H1 (cell line): ENCODE measurements at regions not wholly inside any gene's neighbourhood (a gene's known extent, or its start where the extent isn't known, plus 50 kb on each side); places are given as distances from the start of the nearest gene placed in this dataset.

Experiments
- CTCF ChIA-PET: fragments of 300-600 bp; sonication (Branson Sonifier 250); formaldehyde crosslinking; loops from one replicate; lab custom pipeline; 2021; ENCODE audit not compliant: partially characterized antibody; lab: Charles Lee
- POLR2A ChIA-PET: fragments of 300-600 bp; sonication (Branson Sonifier 250); formaldehyde crosslinking; loops from one replicate; lab custom pipeline; 2021; ENCODE audit warnings: inconsistent platforms; ENCODE audit not compliant: partially characterized antibody; lab: Charles Lee
- DNase-seq, 2 experiments: peaks; one replicate each; pipeline versions ENCODE4 v3.0.0 to v3.0.0-alpha.2; 2010 to 2022; ENCODE audit warnings: low spot score in 2 of 2, low read depth in 1 of 2, mixed read lengths in 1 of 2
- FAIRE-seq: peaks from 2 replicates; lab custom pipeline; 2011; peaks lifted over from hg19 to GRCh38; lab: Jason Lieb, UNC
- H2AFZ ChIP-seq: 2 replicates; pipeline ENCODE4 v1.8.1; 2012; ENCODE audit warnings: low read length, inconsistent platforms
- H2AK5ac ChIP-seq: 2 replicates; pipeline ENCODE4 v1.6.1; 2013; ENCODE audit warnings: low read depth, low read length
- H2BK120ac ChIP-seq: replicated peaks from 2 replicates; pipeline ENCODE3; 2013; ENCODE audit warnings: low read depth, low read length, inconsistent platforms
- H2BK12ac ChIP-seq: 2 replicates; pipeline ENCODE4 v1.6.1; 2013; ENCODE audit warnings: low read depth, low read length
- H2BK15ac ChIP-seq: 2 replicates; pipeline ENCODE4 v1.6.1; 2013; ENCODE audit warnings: low read length
- H2BK20ac ChIP-seq: 2 replicates; pipeline ENCODE4 v1.6.1; 2013; ENCODE audit warnings: low read length
- H2BK5ac ChIP-seq: 2 replicates; pipeline ENCODE4 v1.6.1; 2013; ENCODE audit warnings: low read depth, low read length
- H3K14ac ChIP-seq: 2 replicates; pipeline ENCODE4 v1.6.1; 2013; ENCODE audit warnings: inconsistent platforms; ENCODE audit not compliant: insufficient read length
- H3K18ac ChIP-seq: 2 replicates; pipeline ENCODE4 v1.6.1; 2013; ENCODE audit warnings: low read length; ENCODE audit errors: extremely low read depth
- H3K23ac ChIP-seq: 2 replicates; pipeline ENCODE4 v1.6.1; 2013; ENCODE audit warnings: inconsistent platforms; ENCODE audit not compliant: insufficient read length
- H3K23me2 ChIP-seq: 2 replicates; pipeline ENCODE4 v1.6.1; 2013; ENCODE audit warnings: low read depth, low read length
- H3K27ac ChIP-seq: 2 replicates; pipeline ENCODE4 v1.6.1; 2011; ENCODE audit warnings: low read depth, low read length, inconsistent platforms
- H3K27me3 ChIP-seq, 4 experiments: replicated peaks in 1 of 4; 1 replicate in 1 of 4; 2 replicates in 3 of 4; pipeline versions ENCODE4 v1.6.1 to v1.8.1; 2011 to 2013; ENCODE audit warnings: low read length in 3 of 4, mild to moderate bottlenecking in 3 of 4, inconsistent platforms in 2 of 4, mixed read lengths in 2 of 4, moderate library complexity in 1 of 4; ENCODE audit not compliant: control insufficient read depth in 3 of 4, insufficient read depth in 3 of 4; ENCODE audit errors: extremely low read depth in 1 of 4
- H3K36me3 ChIP-seq, 4 experiments: 2 replicates each; pipeline versions ENCODE4 v1.6.1 to v1.8.1; 2011 to 2013; ENCODE audit warnings: mild to moderate bottlenecking in 4 of 4, low read length in 3 of 4, moderate library complexity in 2 of 4, control low read depth in 1 of 4, inconsistent platforms in 1 of 4; ENCODE audit not compliant: insufficient read depth in 4 of 4, control insufficient read depth in 2 of 4
- H3K4ac ChIP-seq: replicated peaks from 2 replicates; pipeline ENCODE3; 2013; ENCODE audit warnings: low read length, low read depth, mixed read lengths, inconsistent platforms; ENCODE audit not compliant: insufficient read length
- H3K4me1 ChIP-seq, 4 experiments: replicated peaks in 1 of 4; 1 replicate in 1 of 4; 2 replicates in 3 of 4; pipeline versions ENCODE4 v1.6.1 to v1.8.1; 2011 to 2013; ENCODE audit warnings: low read length in 3 of 4, inconsistent platforms in 2 of 4, mixed read lengths in 1 of 4; ENCODE audit not compliant: insufficient read depth in 4 of 4, control insufficient read depth in 3 of 4
- H3K4me2 ChIP-seq, 2 experiments: 2 replicates each; pipeline versions ENCODE4 v1.6.1 to v1.8.1; 2011 to 2013; ENCODE audit warnings: low read depth in 2 of 2, low read length in 2 of 2, control low read depth in 1 of 2, inconsistent platforms in 1 of 2, mild to moderate bottlenecking in 1 of 2; ENCODE audit not compliant: insufficient read depth in 1 of 2
- H3K4me3 ChIP-seq, 4 experiments: fragments of 200-600, 300-600 bp in 1 of 4; sonication (generic), shearing (Covaris generic), sonication (Bioruptor Twin) in 1 of 4; 2 replicates each; pipeline versions ENCODE4 v1.5.1 to v1.8.1; 2011 to 2016; ENCODE audit warnings: low read length in 4 of 4, low read depth in 3 of 4, control low read depth in 2 of 4, inconsistent platforms in 2 of 4, mild to moderate bottlenecking in 2 of 4, mixed read lengths in 1 of 4, moderate library complexity in 1 of 4; ENCODE audit not compliant: insufficient read depth in 2 of 4; ENCODE audit errors: extremely low read depth in 1 of 4
- H3K56ac ChIP-seq: replicated peaks from 2 replicates; pipeline ENCODE3; 2013; ENCODE audit warnings: low read depth, mild to moderate bottlenecking, mixed read lengths, low read length, inconsistent platforms; ENCODE audit not compliant: insufficient read length
- H3K79me1 ChIP-seq: 2 replicates; pipeline ENCODE4 v1.6.1; 2013; ENCODE audit warnings: low read depth, low read length, control low read depth
- H3K79me2 ChIP-seq, 2 experiments: 2 replicates each; pipeline versions ENCODE4 v1.6.1 to v1.8.1; 2012 to 2013; ENCODE audit warnings: low read length in 2 of 2, mild to moderate bottlenecking in 2 of 2, inconsistent platforms in 1 of 2; ENCODE audit not compliant: insufficient read depth in 2 of 2, control insufficient read depth in 1 of 2
- H3K9ac ChIP-seq, 4 experiments: replicated peaks in 1 of 4; 1 replicate in 1 of 4; 2 replicates in 3 of 4; pipeline versions ENCODE4 v1.6.1 to v1.8.1; 2011 to 2013; ENCODE audit warnings: low read depth in 3 of 4, low read length in 3 of 4, control low read depth in 2 of 4, mild to moderate bottlenecking in 2 of 4, moderate library complexity in 2 of 4, inconsistent platforms in 1 of 4; ENCODE audit errors: extremely low read depth in 1 of 4
- H3K9me3 ChIP-seq, 2 experiments: 2 replicates each; pipeline versions ENCODE4 v1.6.1 to v1.8.1; 2012 to 2013; ENCODE audit warnings: mild to moderate bottlenecking in 2 of 2, moderate library complexity in 2 of 2, control low read depth in 1 of 2, inconsistent platforms in 1 of 2, low read depth in 1 of 2, low read length in 1 of 2, mixed read lengths in 1 of 2; ENCODE audit not compliant: insufficient read depth in 2 of 2
- H4K20me1 ChIP-seq, 2 experiments: replicated peaks in 1 of 2; 2 replicates each; pipeline versions ENCODE3 to v1.8.1; 2011 to 2013; ENCODE audit warnings: inconsistent platforms in 2 of 2, low read length in 2 of 2, mild to moderate bottlenecking in 1 of 2; ENCODE audit not compliant: insufficient read depth in 2 of 2, control insufficient read depth in 1 of 2
- H4K5ac ChIP-seq: 2 replicates; pipeline ENCODE4 v1.6.1; 2013; ENCODE audit warnings: low read length, low read depth, mixed read lengths, inconsistent platforms; ENCODE audit not compliant: insufficient read length
- H4K8ac ChIP-seq: 2 replicates; pipeline ENCODE4 v1.8.0; 2013; ENCODE audit warnings: mild to moderate bottlenecking, moderate library complexity, low read length, inconsistent platforms; ENCODE audit not compliant: insufficient read depth; ENCODE audit errors: extremely low read depth
- H4K91ac ChIP-seq: replicated peaks from 2 replicates; pipeline ENCODE3; 2013; ENCODE audit warnings: low read length, mixed read lengths, inconsistent platforms; ENCODE audit not compliant: insufficient read length
- ATF3 ChIP-seq: IDR thresholded peaks from 2 replicates; pipeline ENCODE4 v1.6.1; 2011; ENCODE audit warnings: low read depth, mild to moderate bottlenecking, low read length; ENCODE audit not compliant: insufficient read depth
- CBX5 ChIP-seq: fragments of 300-800, 300-1000 bp; sonication (generic); IDR thresholded peaks from 2 replicates; pipeline ENCODE4 v1.7.1; 2016; ENCODE audit warnings: antibody characterized with exemption, low read length, low read depth
- CTCF ChIP-seq, 3 experiments: IDR thresholded peaks; 1 replicate in 2 of 3; 2 replicates in 1 of 3; pipeline versions ENCODE4 v1.5.1 to v1.6.1; 2011; ENCODE audit warnings: low read length in 3 of 3, mild to moderate bottlenecking in 3 of 3, inconsistent platforms in 2 of 3, low read depth in 1 of 3, moderate library complexity in 1 of 3; ENCODE audit not compliant: insufficient read depth in 1 of 3; ENCODE audit errors: control extremely low read depth in 1 of 3
- GTF2F1 ChIP-seq: IDR thresholded peaks from 2 replicates; pipeline ENCODE4 v1.6.1; 2012; ENCODE audit warnings: low read depth, low read length, improper control_type of control experiment, borderline replicate concordance
- KDM4A ChIP-seq: IDR thresholded peaks from one replicate; pipeline ENCODE4 v1.7.1; 2012; ENCODE audit warnings: low read depth, mild to moderate bottlenecking, moderate library complexity, low read length, inconsistent platforms; ENCODE audit not compliant: severe bottlenecking
- KDM5A ChIP-seq: fragments of 200-600 bp; IDR thresholded peaks from 2 replicates; pipeline ENCODE4 v1.7.1; 2012; ENCODE audit warnings: mild to moderate bottlenecking, low read length, inconsistent platforms, mixed read lengths
- TCF12 ChIP-seq: IDR thresholded peaks from 2 replicates; pipeline ENCODE4 v1.6.1; 2011; ENCODE audit warnings: low read depth, mild to moderate bottlenecking, low read length
- YY1 ChIP-seq: IDR thresholded peaks from 2 replicates; pipeline ENCODE4 v1.6.1; 2011; ENCODE audit warnings: low read depth, mild to moderate bottlenecking, low read length
- whole genome bisulfite sequencing, 2 experiments: shearing (Covaris generic) in 1 of 2; methylation state at CpG; one replicate each; pipeline versions ENCODE4 v1.1.6 to v1.1.7; 2013 to 2015; ENCODE audit warnings: low lambda C conversion rate in 2 of 2, mixed read lengths in 2 of 2, inconsistent platforms in 1 of 2, low coverage in 1 of 2, missing lambda C conversion rate in 1 of 2; ENCODE audit not compliant: insufficient replicate concordance in 2 of 2, insufficient coverage in 1 of 2, insufficient read length in 1 of 2; ENCODE audit errors: extremely low coverage in 1 of 2, missing lambda C conversion rate in 1 of 2; 5-methylcytosine and 5-hydroxymethylcytosine counted together

- Histone ChIP-seq H2AK5ac (no peak overlapping the region), H2BK120ac (no peak overlapping the region), H2AFZ (no peak overlapping the region), H3K27ac (no peak overlapping the region), H3K9me3 (no peaks in the 10 kb centered on the region), H4K20me1 (no peaks in the 10 kb centered on the region), H3K79me1 (no peaks in the 10 kb centered on the region), H3K4me2 (no peak overlapping the region), H3K23ac (no peak overlapping the region), H3K9ac (no peak overlapping the region), H3K56ac (no peak overlapping the region), H4K5ac (no peak overlapping the region), H3K4ac (no peak overlapping the region), H4K91ac (no peak overlapping the region), H3K23me2 (no peaks in the 10 kb centered on the region), H3K14ac (no peak overlapping the region), H4K8ac (no peak overlapping the region; the same call in 1 of the 2 replicates), H3K4me1 (peaks cover 0 to 3% (median under 1%) of the 10 kb centered on the region in 4 experiments; a peak in 2 of 7 replicates), H3K18ac (no peak overlapping the region), H2BK15ac (no peak overlapping the region), H3K4me3 (no peak overlapping the region), H2BK12ac (no peak overlapping the region), H2BK5ac (no peak overlapping the region), H3K36me3 (no peaks in the 10 kb centered on the region), H3K27me3 (no peaks in the 10 kb centered on the region), H3K79me2 (no peaks in the 10 kb centered on the region), H2BK20ac (no peak overlapping the region)
- POLR2A ChIA-PET = no interaction called here
- FAIRE-seq (no peak), DNase-seq (no peak)
- 88% methylated on average over 2 of the region's 2 CpGs; no CpG with 5 or more reads in 1 of the 2 experiments for WGBS, 2 experiments
- CTCF ChIA-PET = interaction anchor here (0.5 kb wide), 1 partner anchor 24 kb away, joined by 3 read pairs; no protein-coding TSS in a partner anchor
- no peak for TF ChIP-seq KDM4A
- TF ChIP-seq GTF2F1 = no peak
- TF ChIP-seq TCF12 = no peak
- TF ChIP-seq KDM5A = no peak
- no peak for TF ChIP-seq YY1
- TF ChIP-seq ATF3 = no peak
- no peak for TF ChIP-seq CTCF (IDR thresholded peaks at IDR 0.05; ENCODE audit: control extremely low read depth in 1 of 3, insufficient read depth in 1 of 3, low read depth in 1 of 3, low read length in 3 of 3)
- no peak for TF ChIP-seq CBX5
These were observed 543.2 kb downstream of the BCL11B start for GRCh38 chr14:98728836-98729235.
